ENCODE measurements at regions not wholly inside any gene's neighbourhood (a gene's known extent, or its start where the extent isn't known, plus 50 kb on each side); places are given as distances from the start of the nearest gene placed in this dataset.

GRCh38 chr3:170797685-170798084 is 72.3 kb downstream of the RPL22L1 start:
- H3K36me3 Mint-ChIP-seq, result no peaks in the 10 kb centered on the region
- H3K4me1 ChIP-seq (ENCODE audit: insufficient read depth, low read length), result no peaks in the 10 kb centered on the region
- H3K4me3 Mint-ChIP-seq, result no peak overlapping the region
- no peak for DNase-seq
- ChIA-PET POLR2A (no interaction called here), CTCF (interaction anchor here (0.6 kb wide), 1 partner anchor 14 kb away, joined by 4 read pairs; no protein-coding TSS in a partner anchor)
- H3K36me3 ChIP-seq (ENCODE audit: insufficient read depth, low read length), result no peaks in the 10 kb centered on the region
- H3K27me3 ChIP-seq (ENCODE audit: insufficient read depth, low read length, poor library complexity, severe bottlenecking), result no peaks in the 10 kb centered on the region
- H3K27me3 Mint-ChIP-seq, result peaks cover 12 to 34% of the 10 kb centered on the region in 2 donors
- no peaks in the 10 kb centered on the region for H3K9me3 ChIP-seq (ENCODE audit: low read length)
- H3K4me1 Mint-ChIP-seq, result no peaks in the 10 kb centered on the region
- H3K27ac Mint-ChIP-seq, result no peak overlapping the region
- H3K27ac ChIP-seq (ENCODE audit: low read depth, low read length), result no peak overlapping the region
- H3K4me3 ChIP-seq (ENCODE audit: low read length), result no peak overlapping the region
- H3K9me3 Mint-ChIP-seq, result peaks cover 0 to 2% (median 0%) of the 10 kb centered on the region in 5 donors

GRCh38 chr3:170792471-170792870 is 77.5 kb downstream of the RPL22L1 start:
- Mint-ChIP-seq H3K4me3 (no peak overlapping the region), H3K27ac (no peak overlapping the region), H3K4me1 (no peaks in the 10 kb centered on the region), H3K9me3 (no peaks in the 10 kb centered on the region), H3K27me3 (peaks cover 2 to 9% of the 10 kb centered on the region in 2 donors), H3K36me3 (no peaks in the 10 kb centered on the region)
- POLR2A ChIA-PET, result no interaction called here
- CTCF ChIA-PET, result no interaction called here
- no peaks in the 10 kb centered on the region for H3K27me3 ChIP-seq (ENCODE audit: insufficient read depth, low read length, poor library complexity, severe bottlenecking)
- H3K4me3 ChIP-seq (ENCODE audit: low read length), result no peak overlapping the region
- H3K27ac ChIP-seq (ENCODE audit: low read depth, low read length), result no peak overlapping the region
- no peaks in the 10 kb centered on the region for H3K4me1 ChIP-seq (ENCODE audit: insufficient read depth, low read length)
- no peak for DNase-seq
- H3K36me3 ChIP-seq (ENCODE audit: insufficient read depth, low read length), result no peaks in the 10 kb centered on the region
- H3K9me3 ChIP-seq (ENCODE audit: low read length), result no peaks in the 10 kb centered on the region

DNA sequence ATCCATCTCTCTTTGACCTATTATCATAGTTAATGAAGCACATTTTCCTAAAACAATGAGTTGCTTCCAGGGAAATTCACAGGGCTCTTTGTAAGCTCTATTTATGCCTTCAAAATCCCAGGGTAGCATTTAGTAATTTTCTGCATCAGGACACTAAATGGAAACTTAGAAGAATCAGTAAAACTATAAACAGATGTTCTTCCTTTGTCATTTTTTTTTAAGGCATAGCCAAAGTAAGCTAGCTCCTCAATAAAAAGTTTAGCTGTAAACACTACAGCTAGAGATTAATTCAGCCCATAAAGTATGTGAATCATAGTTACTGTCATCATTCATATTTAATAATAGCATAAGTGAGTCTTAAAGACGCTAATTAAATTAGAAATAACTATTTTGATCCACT is 79.3 kb downstream of the RPL22L1 start:
- no peaks in the 10 kb centered on the region for H3K36me3 Mint-ChIP-seq
- no peaks in the 10 kb centered on the region for H3K4me1 Mint-ChIP-seq
- Histone ChIP-seq H3K27ac (ENCODE audit: low read depth, low read length) (no peak overlapping the region), H3K27me3 (ENCODE audit: insufficient read depth, low read length, poor library complexity, severe bottlenecking) (no peaks in the 10 kb centered on the region), H3K4me1 (ENCODE audit: insufficient read depth, low read length) (no peaks in the 10 kb centered on the region), H3K36me3 (ENCODE audit: insufficient read depth, low read length) (no peaks in the 10 kb centered on the region), H3K9me3 (ENCODE audit: low read length) (no peaks in the 10 kb centered on the region), H3K4me3 (ENCODE audit: low read length) (no peak overlapping the region)
- no peaks in the 10 kb centered on the region for H3K9me3 Mint-ChIP-seq
- CTCF ChIA-PET, result interaction anchor here (1.3 kb wide), 1 partner anchor 19 kb away, joined by 3 read pairs; no protein-coding TSS in a partner anchor
- H3K27me3 Mint-ChIP-seq, result peaks cover 0 to 11% of the 10 kb centered on the region in 2 donors
- no peak overlapping the region for H3K4me3 Mint-ChIP-seq
- POLR2A ChIA-PET, result no interaction called here
- H3K27ac Mint-ChIP-seq, result no peak overlapping the region
- no peak for DNase-seq

DNA sequence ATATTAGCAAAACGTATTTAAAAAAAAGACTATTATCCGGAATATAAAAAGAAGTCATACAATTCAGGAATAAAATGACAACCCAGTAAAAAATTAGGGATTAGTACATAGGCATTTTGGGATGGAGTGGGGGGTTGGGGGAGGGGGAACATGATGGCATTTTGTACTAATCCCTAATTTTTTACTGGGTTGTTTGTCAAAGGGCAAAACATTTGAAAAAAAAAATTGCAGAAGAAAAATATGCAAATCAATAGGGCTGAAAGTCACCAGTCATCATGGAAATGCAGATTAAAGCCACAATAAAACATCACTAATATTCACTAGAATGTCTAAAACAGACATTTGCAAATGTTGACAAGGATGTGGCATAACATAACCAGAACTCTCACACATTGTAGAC is 82.5 kb downstream of the RPL22L1 start:
- H3K27me3 Mint-ChIP-seq, result peaks cover 8 to 39% of the 10 kb centered on the region in 2 donors
- H3K27ac Mint-ChIP-seq, result no peak overlapping the region
- no peaks in the 10 kb centered on the region for H3K27me3 ChIP-seq (ENCODE audit: insufficient read depth, low read length, poor library complexity, severe bottlenecking)
- H3K36me3 ChIP-seq (ENCODE audit: insufficient read depth, low read length), result no peaks in the 10 kb centered on the region
- H3K9me3 Mint-ChIP-seq, result no peaks in the 10 kb centered on the region
- H3K9me3 ChIP-seq (ENCODE audit: low read length), result no peaks in the 10 kb centered on the region
- no peak overlapping the region for H3K4me3 Mint-ChIP-seq
- no peak for DNase-seq
- ChIA-PET POLR2A (no interaction called here), CTCF (interaction anchor here (1.0 kb wide), 1 partner anchor 25 kb away, joined by 3 read pairs; no protein-coding TSS in a partner anchor)
- H3K4me1 Mint-ChIP-seq, result no peaks in the 10 kb centered on the region
- H3K4me1 ChIP-seq (ENCODE audit: insufficient read depth, low read length), result no peaks in the 10 kb centered on the region
- H3K4me3 ChIP-seq (ENCODE audit: low read length), result no peak overlapping the region
- no peak overlapping the region for H3K27ac ChIP-seq (ENCODE audit: low read depth, low read length)
- H3K36me3 Mint-ChIP-seq, result no peaks in the 10 kb centered on the region

GRCh38 chr3:170785454-170785853 is 84.5 kb downstream of the RPL22L1 start:
- Histone ChIP-seq H3K27me3 (ENCODE audit: insufficient read depth, low read length, poor library complexity, severe bottlenecking) (no peaks in the 10 kb centered on the region), H3K4me3 (ENCODE audit: low read length) (no peak overlapping the region), H3K27ac (ENCODE audit: low read depth, low read length) (no peak overlapping the region), H3K36me3 (ENCODE audit: insufficient read depth, low read length) (no peaks in the 10 kb centered on the region), H3K4me1 (ENCODE audit: insufficient read depth, low read length) (no peaks in the 10 kb centered on the region), H3K9me3 (ENCODE audit: low read length) (no peaks in the 10 kb centered on the region)
- H3K27ac Mint-ChIP-seq, result no peak overlapping the region
- ChIA-PET POLR2A (no interaction called here), CTCF (no interaction called here)
- H3K36me3 Mint-ChIP-seq, result no peaks in the 10 kb centered on the region
- DNase-seq, result no peak
- H3K4me3 Mint-ChIP-seq, result no peak overlapping the region
- no peaks in the 10 kb centered on the region for H3K4me1 Mint-ChIP-seq
- H3K27me3 Mint-ChIP-seq, result peaks cover 10 to 50% of the 10 kb centered on the region in 2 donors
- H3K9me3 Mint-ChIP-seq, result no peaks in the 10 kb centered on the region

- Mint-ChIP-seq H3K36me3 (no peaks in the 10 kb centered on the region), H3K9me3 (no peaks in the 10 kb centered on the region), H3K4me1 (no peaks in the 10 kb centered on the region), H3K27ac (no peak overlapping the region), H3K27me3 (peaks cover 10 to 53% of the 10 kb centered on the region in 2 donors), H3K4me3 (no peak overlapping the region)
- Histone ChIP-seq H3K4me3 (ENCODE audit: low read length) (no peak overlapping the region), H3K27ac (ENCODE audit: low read depth, low read length) (no peak overlapping the region), H3K9me3 (ENCODE audit: low read length) (no peaks in the 10 kb centered on the region), H3K4me1 (ENCODE audit: insufficient read depth, low read length) (no peaks in the 10 kb centered on the region), H3K36me3 (ENCODE audit: insufficient read depth, low read length) (no peaks in the 10 kb centered on the region), H3K27me3 (ENCODE audit: insufficient read depth, low read length, poor library complexity, severe bottlenecking) (no peaks in the 10 kb centered on the region)
- POLR2A ChIA-PET, result no interaction called here
- CTCF ChIA-PET, result no interaction called here
- no peak for DNase-seq
These were observed 85.6 kb downstream of the RPL22L1 start for GRCh38 chr3:170784406-170784805.

DNA sequence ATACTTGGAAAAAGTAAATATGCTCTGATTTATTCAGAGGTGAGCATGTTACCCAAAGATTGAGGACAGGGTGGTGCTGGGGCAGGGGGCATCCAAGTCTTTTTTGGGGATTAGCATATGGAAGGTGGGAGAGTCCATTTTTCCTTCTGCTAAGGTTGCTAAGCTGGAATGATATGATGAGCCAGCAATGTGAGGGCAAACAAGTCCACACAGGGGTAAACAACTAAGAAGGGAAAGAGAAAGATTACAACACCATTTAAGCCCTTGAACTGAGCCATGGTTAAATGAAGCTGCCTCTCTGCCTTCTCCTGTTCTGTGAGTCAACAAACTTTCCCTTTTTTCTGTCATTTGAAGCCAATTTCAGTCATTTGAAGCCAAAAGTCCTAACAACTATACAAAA is 89.0 kb downstream of the RPL22L1 start:
- DNase-seq, result no peak
- H3K4me1 Mint-ChIP-seq, result no peaks in the 10 kb centered on the region
- H3K36me3 ChIP-seq (ENCODE audit: insufficient read depth, low read length), result no peaks in the 10 kb centered on the region
- no peak overlapping the region for H3K27ac Mint-ChIP-seq
- no peaks in the 10 kb centered on the region for H3K9me3 ChIP-seq (ENCODE audit: low read length)
- H3K36me3 Mint-ChIP-seq, result no peaks in the 10 kb centered on the region
- ChIA-PET POLR2A (no interaction called here), CTCF (no interaction called here)
- peaks cover 0 to 4% (median 0%) of the 10 kb centered on the region in 5 donors for H3K9me3 Mint-ChIP-seq
- H3K27me3 ChIP-seq (ENCODE audit: insufficient read depth, low read length, poor library complexity, severe bottlenecking), result no peaks in the 10 kb centered on the region
- H3K27me3 Mint-ChIP-seq, result peaks cover 22 to 69% of the 10 kb centered on the region in 2 donors
- H3K4me1 ChIP-seq (ENCODE audit: insufficient read depth, low read length), result no peaks in the 10 kb centered on the region
- H3K4me3 ChIP-seq (ENCODE audit: low read length), result no peak overlapping the region
- no peak overlapping the region for H3K4me3 Mint-ChIP-seq
- H3K27ac ChIP-seq (ENCODE audit: low read depth, low read length), result no peak overlapping the region

- Histone ChIP-seq H3K4me1 (ENCODE audit: insufficient read depth, low read length) (no peaks in the 10 kb centered on the region), H3K4me3 (ENCODE audit: low read length) (no peak overlapping the region), H3K36me3 (ENCODE audit: insufficient read depth, low read length) (no peaks in the 10 kb centered on the region), H3K27me3 (ENCODE audit: insufficient read depth, low read length, poor library complexity, severe bottlenecking) (no peaks in the 10 kb centered on the region), H3K27ac (ENCODE audit: low read depth, low read length) (peak overlapping the region; percentile 4), H3K9me3 (ENCODE audit: low read length) (no peaks in the 10 kb centered on the region)
- peaks cover 0 to 4% (median 0%) of the 10 kb centered on the region in 5 donors for H3K9me3 Mint-ChIP-seq
- H3K4me3 Mint-ChIP-seq, result no peak overlapping the region
- ChIA-PET CTCF (no interaction called here), POLR2A (no interaction called here)
- H3K4me1 Mint-ChIP-seq, result no peaks in the 10 kb centered on the region
- no peak overlapping the region for H3K27ac Mint-ChIP-seq
- DNase-seq, result no peak
- peaks cover 22 to 69% of the 10 kb centered on the region in 2 donors for H3K27me3 Mint-ChIP-seq
- H3K36me3 Mint-ChIP-seq, result no peaks in the 10 kb centered on the region
These were observed 89.5 kb downstream of the RPL22L1 start for GRCh38 chr3:170780471-170780870.
